Stomach (tissue), 4 donors: ENCODE measurements at regions not wholly inside any gene's neighbourhood (a gene's known extent, or its start where the extent isn't known, plus 50 kb on each side); places are given as distances from the start of the nearest gene placed in this dataset.

ENCODE experiments used
- CTCF ChIP-seq, 7 experiments: fragments of 450-650 bp in 4 of 7; fragments of 200-600 bp in 3 of 7; sonication (generic) in 3 of 7; IDR thresholded peaks; one replicate each; pipeline ENCODE4 v1.5.1; 2016 to 2019; ENCODE audit warnings: antibody characterized with exemption in 7 of 7, control low read depth in 2 of 7, mild to moderate bottlenecking in 1 of 7
- POLR2AphosphoS5 ChIP-seq, 3 donors: sonication (generic); formaldehyde crosslinking; IDR thresholded peaks; one replicate each; pipeline ENCODE4 v1.6.1; 2016; ENCODE audit warnings: antibody characterized with exemption in 3 of 3

GRCh38 chr10:131725581-131726069 lies 175.2 kb upstream of the PPP2R2D start:
- no peak for TF ChIP-seq CTCF (IDR thresholded peaks at IDR 0.05)
- no peak for TF ChIP-seq POLR2AphosphoS5 (IDR thresholded peaks at IDR 0.05)
